HFFc6 (cell line): ENCODE measurements at regions not wholly inside any gene's neighbourhood (a gene's known extent, or its start where the extent isn't known, plus 50 kb on each side); places are given as distances from the start of the nearest gene placed in this dataset.

Experiments used
- DNase-seq: peaks from one replicate; pipeline ENCODE4 v3.0.0-alpha.2; 2018
- H3K27ac Mint-ChIP-seq: 2 replicates; pipeline ENCODE4 v1.8.0; 2020; ENCODE audit warnings: mild to moderate bottlenecking, mixed read lengths
- H3K27me3 Mint-ChIP-seq: 2 replicates; pipeline ENCODE4 v1.8.0; 2021; ENCODE audit warnings: mild to moderate bottlenecking, moderate library complexity, mixed read lengths; ENCODE audit not compliant: insufficient read depth
- H3K36me3 Mint-ChIP-seq: 2 replicates; pipeline ENCODE4 v1.8.0; 2021; ENCODE audit warnings: low read depth, mixed read lengths
- H3K4me1 Mint-ChIP-seq: 2 replicates; pipeline ENCODE4 v1.8.0; 2020; ENCODE audit warnings: low read depth, mixed read lengths
- H3K4me3 Mint-ChIP-seq: 2 replicates; pipeline ENCODE4 v1.8.0; 2020; ENCODE audit warnings: mild to moderate bottlenecking, moderate library complexity, mixed read lengths
- H3K9me3 Mint-ChIP-seq: 2 replicates; pipeline ENCODE4 v1.8.0; 2020; ENCODE audit warnings: mild to moderate bottlenecking, mixed read lengths
- CTCF ChIP-seq: fragments of 200-600 bp; sonication (generic); IDR thresholded peaks from 2 replicates; pipeline ENCODE4 v1.5.0; 2021; ENCODE audit warnings: antibody characterized with exemption, mild to moderate bottlenecking

- DNase-seq = no peak
- TF ChIP-seq CTCF = no peak
- Mint-ChIP-seq H3K36me3 (peaks cover 16% of the 10 kb centered on the region), H3K4me1 (peaks cover 10% of the 10 kb centered on the region), H3K27ac (no peak overlapping the region), H3K4me3 (no peak overlapping the region), H3K9me3 (peaks cover 30% of the 10 kb centered on the region), H3K27me3 (peaks cover 19% of the 10 kb centered on the region)
These were observed 97.5 kb upstream of the SHB start for GRCh38 chr9:38166501-38166900.

- no peak for TF ChIP-seq CTCF
- H3K9me3 Mint-ChIP-seq = peaks cover 13% of the 10 kb centered on the region
- no peak overlapping the region for H3K4me3 Mint-ChIP-seq
- H3K27ac Mint-ChIP-seq = no peak overlapping the region
- H3K36me3 Mint-ChIP-seq = peaks cover 7% of the 10 kb centered on the region
- no peaks in the 10 kb centered on the region for H3K4me1 Mint-ChIP-seq
- H3K27me3 Mint-ChIP-seq = peaks cover 19% of the 10 kb centered on the region
- no peak for DNase-seq
These were observed 95.7 kb upstream of the SHB start for GRCh38 chr9:38164659-38165221.

GRCh38 chr9:38163518-38163917 is 94.5 kb upstream of the SHB start:
- Mint-ChIP-seq H3K27ac (no peak overlapping the region), H3K9me3 (peaks cover under 1% of the 10 kb centered on the region; the same call in 1 of the 2 replicates), H3K27me3 (peaks cover 24% of the 10 kb centered on the region), H3K4me1 (no peaks in the 10 kb centered on the region), H3K4me3 (no peak overlapping the region), H3K36me3 (no peaks in the 10 kb centered on the region)
- no peak for DNase-seq
- no peak for TF ChIP-seq CTCF

GRCh38 chr9:38162332-38163211 is 93.5 kb upstream of the SHB start:
- Mint-ChIP-seq H3K36me3 (no peaks in the 10 kb centered on the region), H3K27ac (no peak overlapping the region), H3K4me1 (no peaks in the 10 kb centered on the region), H3K9me3 (no peaks in the 10 kb centered on the region), H3K4me3 (no peak overlapping the region), H3K27me3 (peaks cover 30% of the 10 kb centered on the region)
- DNase-seq = no peak
- TF ChIP-seq CTCF = no peak

GRCh38 chr9:38160613-38161215 is 91.7 kb upstream of the SHB start:
- Mint-ChIP-seq H3K4me3 (no peak overlapping the region), H3K36me3 (no peaks in the 10 kb centered on the region), H3K27me3 (peaks cover 24% of the 10 kb centered on the region), H3K9me3 (no peaks in the 10 kb centered on the region), H3K4me1 (no peaks in the 10 kb centered on the region), H3K27ac (no peak overlapping the region)
- peak; percentile 95 for TF ChIP-seq CTCF
- DNase-seq = peak; percentile 25
